ENCODE measurements at regions not wholly inside any gene's neighbourhood (a gene's known extent, or its start where the extent isn't known, plus 50 kb on each side); places are given as distances from the start of the nearest gene placed in this dataset.
"Not testable (repeated sequence)": the region's sequence is repeated elsewhere in the genome, so short reads cannot be mapped to it uniquely, and the experiment has no call there.

GRCh38 chr3:35144011-35144410 is 495.3 kb upstream of the ARPP21 start:
- DNase-seq (ENCODE audit: low spot score) = no peak

GRCh38 chr3:35146256-35147035 is 492.9 kb upstream of the ARPP21 start:
- DNase-seq (ENCODE audit: low spot score) = not testable (repeated sequence)

GRCh38 chr3:35183927-35184675 is 455.2 kb upstream of the ARPP21 start:
- DNase-seq (ENCODE audit: low spot score) = no peak

GRCh38 chr3:35184775-35185174 is 454.6 kb upstream of the ARPP21 start:
- DNase-seq (ENCODE audit: low spot score) = no peak

- no peak for DNase-seq (ENCODE audit: low spot score)
These were observed 451.4 kb upstream of the ARPP21 start for GRCh38 chr3:35187908-35188307.

- no peak for DNase-seq (ENCODE audit: low spot score)
These were observed 444.7 kb upstream of the ARPP21 start for GRCh38 chr3:35194666-35195065.

- DNase-seq (ENCODE audit: low spot score) = no peak
These were observed 440.5 kb upstream of the ARPP21 start for GRCh38 chr3:35198857-35199256.

- no peak for DNase-seq (ENCODE audit: low spot score)
These were observed 439.3 kb upstream of the ARPP21 start for GRCh38 chr3:35200056-35200455.

GRCh38 chr3:35201211-35201610 is 438.1 kb upstream of the ARPP21 start:
- DNase-seq (ENCODE audit: low spot score) = no peak

GRCh38 chr3:35215525-35216500 is 423.5 kb upstream of the ARPP21 start:
- DNase-seq (ENCODE audit: low spot score) = no peak

- DNase-seq (ENCODE audit: low spot score) = no peak
These were observed 422.6 kb upstream of the ARPP21 start for GRCh38 chr3:35216501-35217266.

GRCh38 chr3:35223632-35224394 is 415.5 kb upstream of the ARPP21 start:
- no peak for DNase-seq (ENCODE audit: low spot score)

- DNase-seq (ENCODE audit: low spot score) = no peak
These were observed 414.6 kb upstream of the ARPP21 start for GRCh38 chr3:35224565-35225295.

GRCh38 chr3:35241236-35241635 is 398.1 kb upstream of the ARPP21 start:
- DNase-seq (ENCODE audit: low spot score) = no peak

GRCh38 chr3:35254917-35255316 is 384.4 kb upstream of the ARPP21 start:
- no peak for DNase-seq (ENCODE audit: low spot score)

- no peak for DNase-seq (ENCODE audit: low spot score)
These were observed 381.7 kb upstream of the ARPP21 start for GRCh38 chr3:35257641-35258040.

- no peak for DNase-seq (ENCODE audit: low spot score)
These were observed 376.9 kb upstream of the ARPP21 start for GRCh38 chr3:35262406-35262805.

GRCh38 chr3:35263477-35263876 is 375.8 kb upstream of the ARPP21 start:
- DNase-seq (ENCODE audit: low spot score) = no peak

GRCh38 chr3:35266065-35266464 is 373.3 kb upstream of the ARPP21 start:
- DNase-seq (ENCODE audit: low spot score) = not testable (repeated sequence)

- no peak for DNase-seq (ENCODE audit: low spot score)
These were observed 363.6 kb upstream of the ARPP21 start for GRCh38 chr3:35275768-35276167.

Measured in hepatic stellate cell (primary cell).